D341Med (cell line): ENCODE measurements at regions not wholly inside any gene's neighbourhood (a gene's known extent, or its start where the extent isn't known, plus 50 kb on each side); places are given as distances from the start of the nearest gene placed in this dataset.

Experiments used
- DNase-seq: peaks from one replicate; pipeline ENCODE4 v3.0.0; 2012; ENCODE audit warnings: low spot score

DNA sequence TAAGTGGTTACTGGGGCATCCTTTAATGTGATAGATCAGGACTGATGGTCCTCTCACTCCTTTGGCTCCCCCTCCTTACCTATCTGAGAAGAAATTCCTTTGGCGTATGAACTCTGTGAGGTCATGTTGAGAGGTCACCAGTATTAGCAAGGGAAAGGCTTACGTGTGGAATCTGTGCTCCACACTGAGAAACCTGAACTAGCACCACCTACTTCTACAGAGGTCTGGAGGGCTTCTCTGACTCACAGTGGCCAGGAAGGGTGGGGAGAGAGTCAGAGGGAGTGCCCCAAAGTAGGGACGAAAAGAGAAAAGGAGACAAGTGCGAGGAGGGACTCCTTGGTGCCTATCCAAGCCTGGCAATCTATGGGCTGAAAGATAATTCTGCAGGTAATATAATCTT lies 348.6 kb downstream of the TNS1 start:
- DNase-seq, result no peak

DNA sequence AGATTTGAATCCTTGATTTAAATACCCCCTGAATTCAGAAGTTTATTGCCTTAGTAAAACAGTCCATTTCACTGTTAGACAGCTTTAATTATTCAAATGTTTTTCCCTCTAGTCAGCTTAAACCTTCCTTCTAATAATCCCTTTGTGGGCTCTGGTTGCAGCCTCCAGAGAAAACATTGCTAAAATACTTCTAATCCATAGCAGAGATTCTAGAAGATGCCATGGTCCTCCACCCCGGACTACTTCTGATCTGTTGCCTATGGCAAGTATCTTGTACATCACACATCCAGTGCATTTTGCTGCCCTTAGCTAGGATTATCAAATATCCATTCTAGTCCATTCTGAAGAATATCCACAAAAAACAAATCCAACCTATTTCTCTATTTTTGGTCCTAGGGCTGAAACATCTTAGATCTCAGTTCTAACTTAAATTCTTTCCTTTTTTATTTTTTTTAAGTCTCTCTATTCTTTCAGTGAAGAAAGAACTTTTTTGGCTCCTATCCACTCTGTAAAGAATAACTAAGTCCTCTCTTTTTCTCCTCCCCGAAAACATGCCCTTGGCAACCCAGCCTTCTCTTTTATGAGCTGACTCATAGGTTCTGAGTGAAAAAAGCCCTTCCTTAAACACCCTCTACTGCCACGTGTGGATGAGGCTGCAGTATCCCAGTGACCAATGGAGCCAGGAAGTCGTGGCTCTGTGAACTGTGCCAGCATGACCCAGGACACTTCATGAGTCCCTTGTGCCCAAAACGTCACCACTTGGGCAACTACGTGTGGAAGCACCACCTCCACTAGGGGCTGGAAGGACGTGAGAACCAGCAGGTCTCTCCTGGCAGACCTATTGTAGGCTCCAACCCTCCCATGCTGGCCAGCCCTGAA lies 349.8 kb downstream of the TNS1 start:
- DNase-seq, result no peak

DNA sequence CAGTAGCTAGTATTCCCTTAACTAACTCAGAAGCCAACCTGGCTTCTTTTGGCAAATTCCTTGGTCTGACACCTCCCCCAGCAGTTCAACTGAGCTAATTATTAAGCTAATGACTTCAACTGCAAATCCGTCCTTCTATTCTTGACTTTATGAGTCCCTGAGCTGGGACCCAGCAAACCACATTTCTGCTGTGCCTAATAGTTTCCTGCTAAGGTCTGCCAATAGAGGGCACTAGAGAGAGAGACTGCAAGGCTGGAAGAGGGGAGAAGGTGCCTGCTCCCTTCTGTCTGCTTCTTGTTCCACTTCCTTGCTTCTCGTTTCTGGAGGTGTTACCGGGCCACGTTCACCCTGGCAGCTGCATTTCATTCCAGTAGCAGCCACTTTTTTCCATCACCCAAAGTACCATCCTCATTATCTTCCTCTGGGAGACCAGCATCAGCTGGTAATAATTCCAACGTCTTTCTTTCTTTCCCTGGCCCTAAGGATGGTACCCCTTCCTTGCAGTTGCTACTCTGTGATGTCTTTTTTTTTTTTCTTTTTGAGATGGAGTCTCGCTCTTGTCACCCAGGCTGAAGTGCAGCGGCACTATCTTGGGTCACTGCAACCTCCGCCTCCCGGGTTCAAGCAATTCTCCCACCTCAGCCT lies 352.0 kb downstream of the TNS1 start:
- DNase-seq, result no peak

DNA sequence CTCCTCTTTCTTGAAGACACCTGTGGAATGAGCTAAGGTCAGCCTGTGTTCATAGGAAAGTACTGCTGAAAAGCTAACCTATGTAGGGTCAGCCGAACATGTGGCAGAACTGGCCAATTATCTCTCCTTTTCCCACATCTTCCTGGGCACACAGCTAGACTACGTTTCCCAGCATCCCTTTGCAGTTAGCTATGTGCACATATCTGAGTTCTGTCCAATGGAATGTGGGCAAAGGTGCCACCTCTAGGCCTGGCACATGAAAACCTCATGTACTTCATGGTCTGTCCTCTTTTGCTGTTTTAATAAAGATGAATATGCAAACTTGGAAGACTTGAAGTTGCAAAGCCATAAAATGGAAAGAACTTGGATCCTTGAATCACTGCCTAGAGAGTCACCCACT lies 352.6 kb downstream of the TNS1 start:
- no peak for DNase-seq

DNA sequence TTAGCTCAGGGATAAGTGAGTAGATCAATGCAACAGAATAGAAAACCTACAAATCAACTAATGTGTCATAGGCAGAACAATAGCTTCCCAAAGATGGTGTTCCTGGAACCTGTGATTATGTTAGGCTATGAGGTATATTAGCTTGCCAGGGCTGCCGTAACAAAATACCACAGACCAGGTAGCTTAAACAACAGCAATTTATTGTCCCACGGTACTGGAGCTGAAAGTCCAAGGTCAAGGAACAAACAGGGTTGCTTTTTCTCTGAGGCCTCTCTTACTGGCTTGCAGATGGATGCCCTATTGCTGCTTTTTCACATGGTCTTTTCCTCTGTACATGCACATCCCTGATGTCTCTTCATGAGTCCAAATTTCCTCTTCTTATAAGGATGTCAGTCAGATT lies 354.9 kb downstream of the TNS1 start:
- no peak for DNase-seq

DNA sequence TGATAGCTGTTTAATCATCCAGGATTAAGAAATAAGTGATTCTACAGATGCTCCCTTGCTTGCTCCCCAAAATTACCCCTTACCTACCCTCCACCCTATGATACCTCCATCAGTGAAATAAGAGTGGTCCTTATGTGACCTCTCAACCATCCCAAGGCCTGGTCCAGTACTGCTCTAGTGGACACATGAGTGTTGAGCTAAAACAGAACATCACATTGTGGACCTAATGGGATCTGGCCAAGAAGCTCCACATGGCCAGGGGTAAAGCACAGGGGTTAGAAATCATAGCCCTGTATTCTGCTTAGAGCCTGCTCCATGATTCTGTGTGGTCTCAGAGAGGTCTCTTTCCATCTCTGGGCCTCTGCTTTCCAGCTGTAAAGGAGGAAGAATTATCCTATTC lies 355.6 kb downstream of the TNS1 start:
- no peak for DNase-seq

DNA sequence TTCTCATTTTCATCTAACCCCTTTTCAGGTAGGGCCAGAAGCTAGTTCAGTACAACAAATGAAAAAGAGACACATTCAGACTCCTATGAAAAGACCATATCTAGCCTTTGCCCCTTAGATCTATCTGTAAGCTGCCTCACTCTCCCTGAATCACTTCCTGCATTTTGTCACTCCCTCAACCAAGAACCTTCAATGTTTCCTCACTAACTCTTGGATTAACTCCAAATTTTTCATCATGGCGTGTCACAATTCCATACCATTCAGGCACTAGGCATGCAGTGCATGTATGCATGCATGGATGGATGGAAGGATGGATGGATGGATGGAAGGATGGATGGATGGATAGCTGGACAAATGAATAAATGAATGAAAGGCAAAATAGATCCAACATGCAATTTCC lies 356.9 kb downstream of the TNS1 start:
- DNase-seq, result no peak

DNA sequence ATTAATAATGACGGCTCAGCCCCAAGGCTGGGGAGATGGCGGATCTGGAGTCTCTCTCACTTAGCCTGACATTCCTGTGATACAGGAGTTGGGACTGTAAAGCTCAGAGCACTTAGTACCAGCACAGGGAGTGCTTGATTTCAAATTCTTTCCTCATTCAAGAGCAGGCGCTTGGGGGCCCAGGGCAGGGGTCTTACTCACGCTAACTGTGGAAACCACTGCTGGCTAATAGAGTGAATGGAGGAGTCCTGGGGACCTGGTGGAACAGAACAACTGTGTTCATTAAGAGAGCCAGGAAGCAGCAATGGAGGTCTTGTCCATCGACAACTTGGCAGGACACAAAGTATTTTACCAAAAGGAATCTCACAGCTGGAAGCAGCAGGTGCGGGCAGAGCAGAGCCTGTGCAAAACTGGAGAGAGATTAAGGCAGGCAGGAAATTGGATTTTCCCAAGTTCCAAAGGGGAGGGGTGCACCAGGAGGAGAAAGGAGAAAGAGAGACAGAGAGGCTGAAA lies 358.9 kb downstream of the TNS1 start:
- no peak for DNase-seq

DNA sequence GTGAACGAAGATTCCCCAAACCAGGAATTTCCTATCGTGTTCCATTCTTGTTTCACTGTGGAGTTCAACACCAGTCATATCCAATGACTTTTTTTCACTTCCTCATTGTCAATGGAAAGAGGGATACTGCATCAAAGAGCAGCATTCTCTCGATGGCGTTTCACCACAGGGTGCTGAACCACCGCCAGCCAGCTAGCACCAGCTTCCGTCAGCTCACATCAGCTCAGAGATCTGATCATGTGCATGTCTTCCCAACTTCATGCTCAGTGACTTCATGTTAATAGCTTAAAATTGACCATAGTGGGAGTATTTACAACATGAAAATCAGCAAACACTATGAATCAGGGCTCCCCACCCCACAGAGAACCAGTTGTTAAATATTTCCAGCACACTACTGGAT lies 359.9 kb downstream of the TNS1 start:
- no peak for DNase-seq

DNA sequence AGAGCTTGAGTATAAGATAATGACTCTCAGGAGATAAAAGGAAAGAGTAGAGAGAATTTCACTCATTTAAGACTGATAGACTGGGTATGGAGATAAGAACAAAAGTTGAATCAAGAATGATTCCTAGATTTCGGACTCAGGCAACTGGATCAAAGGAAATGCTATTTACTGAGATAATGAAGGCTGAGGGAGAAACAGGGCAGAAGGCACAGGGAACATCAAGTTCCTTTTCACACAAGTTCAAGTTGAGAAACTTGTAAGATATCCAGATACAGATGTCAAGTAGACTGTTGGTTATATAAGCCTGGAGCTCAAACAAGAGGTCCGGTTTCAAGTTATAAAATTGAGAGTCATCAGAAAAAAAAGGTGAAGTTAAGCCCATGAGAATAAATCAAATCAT lies 360.8 kb downstream of the TNS1 start:
- no peak for DNase-seq

DNA sequence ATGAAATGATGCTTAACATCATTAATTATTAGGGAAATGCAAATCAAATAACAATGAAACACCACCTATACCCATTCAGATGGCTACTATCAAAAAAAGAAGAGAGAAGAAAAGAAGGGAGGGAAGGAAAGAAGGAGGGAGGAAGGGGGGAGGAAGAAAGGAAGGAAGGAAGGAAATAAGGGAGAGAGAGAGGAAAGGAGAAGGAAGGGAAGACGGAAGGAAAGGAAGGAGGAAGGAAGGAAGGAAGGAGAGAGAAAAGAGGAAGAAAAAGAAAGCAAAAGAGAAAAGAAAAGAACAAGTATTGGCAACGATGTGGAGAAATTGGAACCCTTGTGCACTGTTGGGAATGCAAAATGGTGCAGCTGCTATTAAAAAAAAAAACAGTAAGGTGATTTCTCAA lies 363.3 kb downstream of the TNS1 start:
- DNase-seq, result no peak

DNA sequence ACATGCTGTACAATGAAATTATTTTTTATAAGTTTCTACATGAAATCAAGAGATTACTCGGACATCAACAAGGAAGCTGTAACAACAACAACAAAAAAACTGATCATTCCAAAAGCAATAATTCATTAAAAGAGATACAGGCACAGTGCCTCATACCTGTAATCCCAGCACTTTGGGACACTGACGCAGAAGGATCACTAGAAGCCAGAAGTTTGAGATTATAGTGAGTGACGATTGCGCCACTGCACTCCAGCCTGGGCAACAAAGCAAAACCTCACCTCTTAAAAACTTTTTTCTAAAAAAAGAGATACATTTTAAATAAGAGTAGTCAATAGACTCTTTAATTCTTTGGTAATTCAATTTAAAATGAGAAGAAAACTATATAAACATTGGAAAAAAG lies 364.3 kb downstream of the TNS1 start:
- no peak for DNase-seq

DNA sequence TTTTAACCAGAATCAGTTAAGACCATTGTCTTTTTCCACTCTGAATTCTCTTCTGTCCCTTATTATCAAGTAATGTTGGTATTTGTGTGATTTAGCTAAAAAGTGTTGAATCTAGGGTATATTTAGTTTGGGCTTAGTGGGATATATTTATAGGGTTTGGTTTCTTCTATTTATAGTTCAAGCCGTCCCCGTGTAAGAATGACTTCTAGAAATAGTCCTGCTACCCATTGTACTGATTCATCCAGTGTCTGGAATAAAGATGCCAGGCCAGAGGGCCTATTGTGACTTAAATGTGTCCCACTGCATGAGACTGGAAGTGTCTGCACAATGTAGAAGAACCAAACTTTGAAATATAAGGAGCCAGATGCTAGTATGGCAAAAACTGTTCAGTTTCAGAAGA lies 364.8 kb downstream of the TNS1 start:
- no peak for DNase-seq

DNA sequence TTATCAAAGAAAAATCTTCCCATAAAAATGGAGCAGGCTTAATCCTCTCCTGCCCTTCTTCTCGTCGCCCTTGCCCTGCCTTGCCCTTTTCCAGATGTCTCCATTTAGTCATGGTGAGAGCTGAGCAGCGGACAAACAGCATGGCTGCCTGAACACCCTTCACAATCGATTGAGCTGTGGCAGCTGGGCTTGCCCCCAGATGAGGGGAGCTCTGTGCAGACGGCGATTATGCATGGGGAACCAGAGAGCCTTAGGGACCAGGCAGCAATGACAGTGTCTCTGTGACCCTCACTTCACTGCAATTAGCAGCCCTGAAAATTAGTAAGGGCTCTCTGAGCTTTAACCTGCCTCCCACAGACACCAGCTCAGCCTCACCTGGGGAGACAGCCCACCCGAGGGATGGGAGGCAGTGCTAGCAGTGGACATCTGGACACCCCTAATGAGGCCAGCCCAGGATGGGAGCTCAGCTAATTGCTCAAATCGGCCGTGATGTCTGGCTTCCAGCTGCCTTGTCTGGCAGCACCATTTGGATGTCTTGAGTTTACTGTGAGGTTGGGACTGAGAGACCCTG lies 365.7 kb downstream of the TNS1 start:
- DNase-seq, result no peak

DNA sequence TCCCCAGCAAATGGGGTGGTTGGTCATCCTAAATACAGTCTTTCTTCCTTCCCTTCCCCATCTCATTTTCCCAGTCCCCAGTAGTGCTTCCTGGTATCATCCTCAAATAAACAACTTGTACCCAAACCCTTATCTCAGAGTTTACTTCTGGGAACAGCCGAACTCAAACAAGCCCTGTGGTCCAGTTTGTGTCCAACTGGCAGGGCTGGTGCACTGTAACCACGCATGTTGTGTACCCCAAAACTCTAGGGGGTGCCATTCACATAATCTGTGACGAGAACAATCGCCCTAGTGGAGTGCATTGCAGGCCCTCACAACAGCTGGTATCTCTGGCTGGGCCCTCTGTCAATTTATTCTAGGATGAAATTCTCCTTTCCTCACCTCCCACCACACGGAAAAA lies 366.2 kb downstream of the TNS1 start:
- DNase-seq, result no peak

DNA sequence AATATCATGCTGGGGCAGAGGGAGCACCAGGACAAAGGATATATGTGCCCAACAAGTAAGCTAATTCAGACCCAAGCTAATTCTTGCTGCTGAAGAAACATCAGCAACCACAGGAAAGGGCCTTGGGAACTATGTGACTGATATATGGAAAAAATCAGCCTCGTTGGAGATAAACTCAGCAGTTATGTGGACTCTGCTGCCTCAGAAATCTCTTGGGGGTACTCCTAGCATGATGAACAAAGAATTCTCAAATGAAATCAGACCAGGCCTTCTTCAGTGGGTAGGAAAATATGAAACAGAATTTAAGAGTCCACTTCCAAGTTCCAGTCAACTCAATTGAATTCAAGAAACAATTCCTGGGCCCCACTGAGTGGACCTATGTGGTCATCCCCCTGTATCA lies 367.9 kb downstream of the TNS1 start:
- no peak for DNase-seq

DNA sequence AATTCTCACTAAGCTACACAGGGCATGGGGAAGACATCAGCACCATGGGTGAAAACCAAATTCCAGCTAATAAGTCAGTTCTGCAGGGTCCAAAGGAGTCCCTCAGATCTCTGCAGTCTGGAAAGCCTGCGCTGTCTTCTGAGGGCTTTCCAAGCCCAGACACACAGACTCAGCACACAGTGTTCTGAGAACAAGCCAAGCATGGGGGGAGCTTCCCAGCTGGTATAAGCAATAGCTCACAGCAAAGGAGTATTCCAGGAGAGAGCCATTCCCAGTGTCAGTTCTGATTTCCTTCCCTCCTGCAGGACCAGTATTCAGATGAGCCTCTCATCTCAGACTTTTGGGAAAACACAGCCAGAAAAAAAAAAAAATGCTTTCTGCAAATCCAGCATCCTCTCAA lies 370.8 kb downstream of the TNS1 start:
- DNase-seq, result no peak

DNA sequence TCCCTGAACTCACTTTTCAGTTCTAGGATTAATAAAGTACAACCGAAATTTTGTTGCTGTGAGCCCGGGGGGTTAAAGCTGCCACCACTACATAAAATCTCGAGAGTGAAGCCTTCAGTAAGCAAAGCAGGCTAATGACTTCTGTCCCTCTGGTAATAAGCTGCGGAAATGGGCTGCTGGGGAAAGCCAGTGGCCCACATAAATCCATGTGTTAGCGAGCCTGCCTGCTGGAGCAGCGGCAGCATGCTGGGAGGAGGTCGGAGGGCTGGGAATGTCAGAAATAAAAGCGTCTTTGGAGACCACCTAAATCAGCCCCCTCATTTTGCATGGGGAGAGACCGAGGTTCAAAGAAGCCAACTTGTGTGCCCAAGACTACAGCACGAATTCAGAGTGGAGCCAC lies 371.7 kb downstream of the TNS1 start:
- no peak for DNase-seq

DNA sequence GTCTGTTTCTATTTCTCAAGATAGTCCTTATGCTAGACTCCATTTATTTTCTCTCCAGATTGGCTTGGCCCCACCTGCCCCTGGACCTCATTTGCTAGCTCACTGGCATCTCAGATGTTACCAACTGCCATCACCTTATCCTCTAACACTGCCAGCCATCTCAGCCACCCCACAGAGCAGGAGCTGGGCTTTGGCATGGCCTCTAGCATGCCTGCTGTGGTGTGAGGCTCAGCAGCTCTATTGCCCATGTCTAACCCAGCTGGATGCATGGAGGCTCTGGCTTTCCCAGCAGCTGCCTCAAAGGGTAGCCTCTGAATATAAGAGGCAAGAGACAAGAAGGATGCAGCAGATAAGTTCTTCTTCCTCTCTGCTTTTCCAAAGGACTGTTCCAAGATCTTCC lies 373.4 kb downstream of the TNS1 start:
- no peak for DNase-seq

DNA sequence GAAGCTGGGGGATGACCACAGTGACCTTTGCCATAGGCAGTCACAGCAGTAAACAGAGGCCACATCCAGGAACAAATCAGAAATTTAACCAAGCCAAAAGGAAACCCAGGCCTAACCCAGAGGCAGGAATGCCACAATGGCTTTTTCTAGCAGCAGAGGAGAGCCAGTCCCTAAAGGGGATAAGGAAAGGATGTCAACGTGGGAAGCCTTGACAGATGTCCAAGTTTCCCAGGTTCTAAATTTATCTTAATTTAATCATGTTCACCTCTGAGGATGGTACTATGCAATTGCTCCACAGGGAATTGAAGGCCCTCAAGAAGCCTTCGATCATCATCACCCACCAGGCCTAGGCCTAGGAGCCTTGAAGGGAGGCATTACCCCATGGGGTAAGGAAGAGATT lies 374.7 kb downstream of the TNS1 start:
- DNase-seq, result no peak

DNA sequence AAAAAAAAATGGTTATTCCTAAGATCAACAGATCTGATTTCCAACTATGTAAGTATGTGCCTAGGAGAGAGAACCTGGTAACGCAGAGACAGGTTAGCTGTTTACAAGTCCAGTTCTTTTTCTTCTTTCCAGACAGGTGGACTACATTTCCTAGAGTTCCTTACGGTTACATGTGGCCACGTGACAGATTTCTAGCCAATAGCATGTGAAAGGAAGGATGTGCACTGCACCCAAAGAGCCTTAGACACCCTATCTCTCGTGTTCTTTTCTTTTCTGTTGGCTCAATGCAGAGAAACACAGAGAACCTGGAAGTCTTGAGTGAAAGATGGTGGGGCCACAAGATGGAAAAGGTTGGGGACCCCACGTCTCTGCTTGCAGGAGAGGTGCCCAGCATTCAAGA lies 375.9 kb downstream of the TNS1 start:
- no peak for DNase-seq

DNA sequence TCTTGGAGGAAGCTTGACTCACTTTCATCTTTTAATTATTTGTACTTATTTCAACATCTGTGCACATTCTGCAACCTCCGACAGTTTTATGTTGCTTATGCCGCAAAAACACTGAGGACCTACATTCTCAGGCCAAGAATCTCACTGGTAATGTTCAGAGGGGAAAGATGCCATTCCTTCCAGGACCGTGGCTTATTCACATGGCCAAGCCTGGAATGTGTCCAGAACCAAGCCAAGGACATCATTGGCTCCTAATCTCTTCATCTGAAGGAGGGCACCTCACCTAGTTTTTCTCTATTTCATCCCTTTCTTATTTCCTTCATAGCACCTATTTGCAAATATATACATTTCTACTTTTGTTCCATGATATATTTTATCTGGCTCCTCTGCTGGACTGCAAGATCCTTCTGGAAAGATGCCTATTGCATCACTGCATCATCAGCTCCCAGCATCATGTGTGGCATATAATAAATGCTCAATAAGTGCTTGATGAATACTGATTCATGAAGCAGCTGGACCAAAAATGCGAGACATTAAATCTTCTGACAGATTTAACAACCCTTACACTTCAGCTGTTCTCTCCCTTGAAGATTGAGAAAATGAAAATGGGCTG lies 377.1 kb downstream of the TNS1 start:
- DNase-seq, result no peak
